ENCODE measurements at regions not wholly inside any gene's neighbourhood (a gene's known extent, or its start where the extent isn't known, plus 50 kb on each side); places are given as distances from the start of the nearest gene placed in this dataset.

DNA sequence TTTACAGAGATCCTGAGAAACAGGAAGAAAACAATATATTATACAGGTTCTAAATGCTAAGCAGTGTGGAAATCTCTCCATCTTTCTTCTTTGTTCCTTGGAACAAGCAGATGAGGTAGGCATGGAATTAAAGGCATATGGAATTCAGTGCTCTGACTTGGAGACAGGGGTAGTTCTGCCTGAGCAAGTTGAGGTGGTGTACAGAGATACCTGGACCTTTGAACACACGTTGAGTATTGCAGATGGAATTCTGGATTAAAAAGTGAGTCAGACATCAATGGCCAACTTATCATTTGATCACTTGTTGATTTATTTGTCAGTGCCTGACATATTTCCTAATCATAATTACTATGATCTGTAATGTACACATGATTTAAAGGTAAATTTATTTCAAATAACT lies 293.9 kb upstream of the IRX4 start:
- DNase-seq (ENCODE audit: low read depth) = no peak
- in situ Hi-C loops (cut with HindIII; ENCODE audit: low pct_unique_long_range_greater_than_20kb, low sequenced_read_pairs) = no loop called here

DNA sequence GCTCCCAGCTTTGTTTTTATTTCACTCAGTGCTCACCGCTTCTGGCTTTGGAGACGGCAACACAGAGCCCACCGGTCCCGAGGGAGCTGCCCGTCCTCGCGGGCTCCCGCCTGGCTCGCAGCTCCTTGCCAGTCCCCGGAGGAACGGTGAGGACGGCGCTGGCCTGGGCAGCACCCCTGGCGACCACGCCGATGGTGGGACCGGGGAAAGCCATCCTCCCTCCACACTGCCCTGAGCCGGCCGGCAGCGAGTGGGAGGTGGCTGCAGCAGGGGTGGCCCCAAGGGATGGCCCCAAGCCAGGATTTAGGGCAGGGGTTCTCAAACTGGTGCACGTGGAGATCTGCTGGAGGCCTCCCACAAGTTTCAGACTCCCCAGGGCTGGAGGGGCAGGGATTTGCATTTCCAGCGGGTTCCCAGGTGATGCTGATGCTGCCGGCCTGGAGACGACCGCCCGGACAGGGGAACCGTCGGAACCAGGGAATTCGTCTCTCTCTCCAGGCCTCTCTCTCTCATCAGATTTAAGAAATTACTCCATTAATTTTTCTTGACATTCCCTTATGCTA lies 293.2 kb upstream of the IRX4 start:
- in situ Hi-C loops (cut with HindIII; ENCODE audit: low pct_unique_long_range_greater_than_20kb, low sequenced_read_pairs) = no loop called here
- no peak for DNase-seq (ENCODE audit: low read depth)

DNA sequence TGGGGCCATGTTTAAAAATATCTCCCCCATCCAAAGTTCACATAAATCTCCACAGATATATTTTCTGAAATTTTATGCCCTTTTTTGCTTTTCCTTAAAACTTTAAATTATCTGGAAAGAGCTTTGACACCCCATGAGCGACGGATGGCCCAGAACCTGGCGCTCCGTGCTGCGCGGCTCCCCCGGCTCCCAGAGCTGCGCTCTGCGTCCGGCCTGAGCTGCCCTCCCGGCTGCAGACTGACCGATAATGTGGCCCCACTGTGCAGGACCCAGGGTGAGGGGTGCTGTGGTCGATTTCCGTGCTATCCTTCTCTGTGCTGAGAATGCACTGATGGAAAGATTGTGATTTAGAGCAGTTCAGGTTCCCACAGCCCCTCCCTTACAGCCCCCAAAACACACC lies 292.3 kb upstream of the IRX4 start:
- in situ Hi-C loops (cut with HindIII; ENCODE audit: low pct_unique_long_range_greater_than_20kb, low sequenced_read_pairs) = no loop called here
- no peak for DNase-seq (ENCODE audit: low read depth)

DNA sequence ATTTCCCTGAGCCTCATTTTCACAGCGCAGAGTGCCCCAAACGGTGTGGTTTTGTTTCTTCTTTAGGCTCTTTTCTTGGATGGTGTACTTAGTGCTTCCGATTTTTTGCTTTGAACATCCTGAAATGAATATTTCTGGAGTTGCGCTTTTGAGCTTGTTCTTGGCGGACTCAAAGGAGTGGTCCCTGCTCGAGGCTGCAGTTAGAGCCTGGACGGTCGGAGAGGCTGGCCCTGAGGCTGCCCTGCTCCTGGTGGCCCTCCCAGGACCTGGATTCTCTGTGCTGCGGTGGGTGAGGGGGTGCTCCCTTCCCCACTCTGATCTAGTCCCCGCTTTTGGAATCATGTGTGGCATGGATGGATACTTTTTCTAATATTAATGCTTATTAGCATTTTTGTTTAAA lies 291.8 kb upstream of the IRX4 start:
- no peak for DNase-seq (ENCODE audit: low read depth)
- in situ Hi-C loops (cut with HindIII; ENCODE audit: low pct_unique_long_range_greater_than_20kb, low sequenced_read_pairs) = no loop called here

DNA sequence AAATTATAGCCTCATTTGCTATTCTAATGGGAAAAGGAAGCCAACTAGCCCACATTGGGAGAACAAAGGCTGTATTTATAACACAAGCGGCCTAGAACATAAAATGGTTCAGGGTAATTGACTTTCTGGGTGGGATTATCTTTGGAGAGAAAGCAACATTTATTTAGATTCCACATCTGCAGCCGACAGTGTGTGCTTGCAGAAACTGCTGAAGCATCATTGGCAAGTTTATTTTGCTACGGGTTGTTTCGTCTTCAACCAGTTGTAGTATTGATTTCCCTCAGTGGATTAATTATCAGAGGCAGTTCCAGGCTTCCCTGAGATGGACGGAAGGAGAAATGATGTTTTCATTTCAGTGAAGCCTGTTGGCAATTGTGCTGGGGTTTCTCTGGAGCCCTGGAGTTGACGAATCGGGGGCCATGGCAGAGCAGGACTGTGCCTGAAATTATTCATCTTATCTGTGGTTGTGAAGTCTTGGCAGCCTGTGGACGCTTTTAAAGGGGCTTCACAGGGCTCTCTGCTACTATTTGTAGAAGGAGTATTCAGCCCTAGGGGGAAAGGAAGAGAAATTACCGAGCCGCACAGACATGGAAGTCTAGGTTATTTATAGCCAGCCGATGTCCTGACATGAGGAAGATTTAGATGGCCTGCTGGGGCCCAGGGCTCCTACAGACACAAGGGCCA lies 290.6 kb upstream of the IRX4 start:
- in situ Hi-C loops (cut with HindIII; ENCODE audit: low pct_unique_long_range_greater_than_20kb, low sequenced_read_pairs) = no loop called here
- DNase-seq (ENCODE audit: low read depth) = no peak

DNA sequence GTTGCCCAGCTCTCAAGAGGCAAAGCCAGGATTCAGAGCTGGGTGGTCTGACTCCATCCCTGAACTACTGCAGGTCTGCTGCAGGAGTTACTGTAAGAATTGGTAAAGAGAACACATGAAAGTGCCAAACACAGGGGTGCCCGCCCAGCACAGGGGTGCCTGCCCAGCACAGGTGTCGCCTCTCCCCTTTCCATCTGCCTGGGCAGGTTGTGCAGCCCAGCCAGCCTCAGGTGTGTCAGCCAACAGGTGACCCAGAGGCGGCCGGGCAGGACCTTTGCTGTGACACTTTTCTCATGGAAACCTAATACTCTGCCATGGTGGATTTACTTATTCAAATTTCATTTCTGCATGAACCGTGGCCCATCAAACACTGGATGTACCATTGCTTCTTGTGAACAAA lies 289.7 kb upstream of the IRX4 start:
- DNase-seq (ENCODE audit: low read depth) = no peak
- in situ Hi-C loops (cut with HindIII; ENCODE audit: low pct_unique_long_range_greater_than_20kb, low sequenced_read_pairs) = no loop called here

DNA sequence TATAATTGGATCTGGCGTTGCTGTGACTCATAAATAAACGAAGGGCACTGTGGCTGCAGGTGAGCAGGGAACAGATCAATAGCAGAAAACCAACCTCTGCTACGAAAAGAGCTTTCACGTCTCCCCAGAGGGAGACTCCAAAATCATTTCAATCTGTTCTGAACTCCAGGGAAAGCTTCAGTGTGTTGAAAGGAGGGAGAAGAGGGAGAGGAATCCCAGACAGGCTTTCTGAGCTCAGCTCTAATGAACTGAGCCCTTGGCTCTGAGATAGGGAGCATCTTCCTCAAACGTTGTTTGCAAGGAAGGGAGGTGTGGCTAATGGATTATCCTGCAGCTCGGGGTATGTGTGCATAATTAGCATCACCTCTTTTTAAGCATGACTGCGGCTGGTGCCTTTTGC lies 288.0 kb upstream of the IRX4 start:
- in situ Hi-C loops (cut with HindIII; ENCODE audit: low pct_unique_long_range_greater_than_20kb, low sequenced_read_pairs) = no loop called here
- DNase-seq (ENCODE audit: low read depth) = no peak

DNA sequence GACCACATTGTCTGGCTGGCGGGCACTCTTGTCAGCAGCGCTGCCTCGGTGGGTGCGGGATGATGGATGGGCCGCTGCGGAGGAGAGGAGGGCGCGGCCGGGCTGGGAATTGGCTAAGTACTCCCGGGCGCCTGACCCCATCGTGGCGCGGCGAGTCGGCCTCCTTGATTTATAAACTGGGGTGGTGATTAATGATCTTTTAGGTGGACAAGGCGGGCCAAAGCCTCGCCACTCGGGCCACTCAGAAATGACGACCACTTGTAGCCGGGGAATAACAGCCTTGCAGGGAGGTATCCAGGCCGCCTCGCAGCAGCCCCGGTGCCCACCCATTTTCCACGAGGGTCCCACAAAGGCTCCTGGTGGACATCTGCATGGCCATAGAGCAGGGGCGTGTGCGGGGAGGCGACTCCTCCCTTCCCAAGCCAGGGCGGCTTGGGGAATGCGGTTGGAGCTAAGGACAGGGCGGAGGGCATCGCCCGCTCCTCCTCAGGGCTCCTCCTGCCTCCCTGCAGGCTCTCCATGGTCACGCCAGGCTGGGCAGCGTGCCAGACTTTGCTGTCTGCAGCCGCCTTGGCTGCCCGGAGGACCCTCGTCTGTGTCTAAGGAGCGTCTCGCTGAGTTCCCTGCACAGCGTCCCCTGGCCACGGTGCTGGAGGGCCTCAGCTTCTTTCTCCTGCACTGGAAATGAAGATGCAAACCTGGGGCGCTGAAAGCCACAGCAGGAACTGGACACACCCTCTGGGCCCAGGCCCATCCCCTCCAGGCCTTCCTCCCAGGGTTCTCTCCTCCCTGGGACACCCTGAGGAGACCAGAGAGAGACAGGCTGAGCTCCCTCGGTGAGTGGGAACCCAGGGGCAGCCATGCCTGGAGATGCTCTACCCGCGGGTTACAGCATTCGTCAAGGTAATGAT lies 287.4 kb upstream of the IRX4 start:
- DNase-seq (ENCODE audit: low read depth) = no peak
- in situ Hi-C loops (cut with HindIII; ENCODE audit: low pct_unique_long_range_greater_than_20kb, low sequenced_read_pairs) = no loop called here

DNA sequence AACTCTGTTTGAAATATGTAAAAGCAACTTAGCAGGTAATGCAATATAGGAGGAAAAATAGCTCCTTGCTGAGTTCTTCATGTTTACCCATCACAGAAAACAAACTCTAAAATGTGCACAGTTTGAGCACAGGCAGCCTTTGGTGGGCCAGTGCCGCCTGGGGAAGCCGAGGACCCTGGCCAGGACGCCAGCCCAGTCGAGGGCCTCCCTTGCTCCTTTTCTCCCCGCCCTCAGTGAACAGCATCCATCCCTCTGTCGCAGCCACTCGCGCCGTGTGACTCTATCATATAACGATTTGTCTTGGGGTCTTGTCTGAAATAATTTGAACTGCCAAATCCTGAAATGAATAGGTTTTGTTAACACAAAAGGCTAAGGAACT lies 286.7 kb upstream of the IRX4 start:
- in situ Hi-C loops (cut with HindIII; ENCODE audit: low pct_unique_long_range_greater_than_20kb, low sequenced_read_pairs) = no loop called here

DNA sequence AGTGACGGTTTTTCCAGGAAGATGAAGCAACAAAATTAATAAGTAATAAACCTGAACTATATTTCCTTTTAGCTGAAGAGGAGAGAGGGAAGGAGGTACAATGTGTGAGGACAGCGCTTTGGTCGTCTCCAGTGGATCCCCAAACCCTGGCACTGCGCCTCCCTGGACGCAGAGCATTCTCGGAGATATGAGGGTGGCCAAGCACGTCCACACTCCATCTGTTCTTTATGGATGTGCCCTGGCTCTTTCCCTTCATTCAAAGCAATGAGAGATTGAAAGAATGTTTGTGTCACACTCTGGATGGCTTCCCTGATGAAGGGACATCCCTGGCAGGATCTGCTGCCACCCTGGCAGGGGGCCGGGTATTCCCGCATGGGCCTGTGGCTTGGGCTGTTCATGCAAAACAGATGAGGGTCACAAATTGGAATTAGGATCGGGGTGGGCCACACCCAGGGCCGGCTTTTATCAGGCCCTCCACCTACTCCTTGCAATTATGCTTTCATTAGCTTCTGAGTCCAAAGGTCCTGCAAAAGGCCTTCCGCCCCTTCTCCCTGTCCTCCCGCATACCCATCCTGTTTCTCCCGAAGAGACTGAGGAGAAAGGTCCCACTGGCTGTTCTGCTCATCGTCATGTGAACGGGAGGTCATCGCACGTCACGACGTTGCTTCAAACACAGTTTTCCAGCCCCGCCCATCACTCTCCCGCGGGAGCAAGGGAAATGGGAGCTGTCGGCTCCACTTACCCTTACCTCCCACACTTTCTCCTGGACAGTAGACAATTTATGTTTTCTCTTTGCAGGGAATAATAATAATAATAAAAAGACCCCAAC lies 286.1 kb upstream of the IRX4 start:
- in situ Hi-C loops (cut with HindIII; ENCODE audit: low pct_unique_long_range_greater_than_20kb, low sequenced_read_pairs) = no loop called here
- no peak for DNase-seq (ENCODE audit: low read depth)

More for the DNA sequence above, 286.7 kb upstream of the IRX4 start:
- no peak for DNase-seq (ENCODE audit: low read depth)

DNA sequence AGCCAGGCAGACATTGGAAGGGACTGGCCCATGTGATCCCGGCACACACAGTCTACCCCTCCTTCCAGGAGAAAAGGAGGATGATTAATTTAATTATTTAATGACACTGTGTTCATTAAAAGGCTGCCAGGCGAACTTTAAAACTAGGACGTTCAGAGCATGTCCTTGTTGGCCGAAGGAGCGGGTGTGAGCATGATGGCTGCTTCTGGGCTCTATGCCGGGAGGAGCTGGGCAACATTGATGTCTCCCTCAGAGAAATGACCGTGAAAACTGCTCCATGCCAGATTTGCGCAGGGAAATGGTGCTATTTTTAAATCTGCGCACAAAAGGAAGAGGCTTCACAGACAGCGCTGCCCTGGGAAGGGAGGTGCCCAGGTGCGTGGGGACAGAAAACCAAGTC lies 284.9 kb upstream of the IRX4 start:
- in situ Hi-C loops (cut with HindIII; ENCODE audit: low pct_unique_long_range_greater_than_20kb, low sequenced_read_pairs) = no loop called here
- no peak for DNase-seq (ENCODE audit: low read depth)

DNA sequence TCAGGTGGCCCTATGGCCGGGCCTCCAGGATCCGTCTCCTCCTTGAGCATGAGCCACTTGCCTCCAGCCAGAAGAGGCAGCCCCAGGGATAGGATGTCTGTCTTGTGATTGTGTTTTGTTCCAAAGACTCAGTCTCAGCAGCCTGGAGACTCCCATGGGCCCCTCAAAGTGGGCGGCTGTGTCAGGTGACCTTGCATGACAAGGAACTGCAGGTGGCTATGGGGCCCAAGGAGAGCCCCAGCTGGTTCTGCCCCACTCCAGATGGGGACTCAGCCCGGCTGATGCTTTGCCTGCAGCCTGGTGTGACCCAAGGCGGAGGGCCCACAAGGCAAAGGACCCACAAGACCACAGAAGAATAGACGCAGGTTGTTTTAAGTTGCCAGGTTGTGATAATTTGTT lies 284.3 kb upstream of the IRX4 start:
- DNase-seq (ENCODE audit: low read depth) = no peak
- in situ Hi-C loops (cut with HindIII; ENCODE audit: low pct_unique_long_range_greater_than_20kb, low sequenced_read_pairs) = no loop called here

DNA sequence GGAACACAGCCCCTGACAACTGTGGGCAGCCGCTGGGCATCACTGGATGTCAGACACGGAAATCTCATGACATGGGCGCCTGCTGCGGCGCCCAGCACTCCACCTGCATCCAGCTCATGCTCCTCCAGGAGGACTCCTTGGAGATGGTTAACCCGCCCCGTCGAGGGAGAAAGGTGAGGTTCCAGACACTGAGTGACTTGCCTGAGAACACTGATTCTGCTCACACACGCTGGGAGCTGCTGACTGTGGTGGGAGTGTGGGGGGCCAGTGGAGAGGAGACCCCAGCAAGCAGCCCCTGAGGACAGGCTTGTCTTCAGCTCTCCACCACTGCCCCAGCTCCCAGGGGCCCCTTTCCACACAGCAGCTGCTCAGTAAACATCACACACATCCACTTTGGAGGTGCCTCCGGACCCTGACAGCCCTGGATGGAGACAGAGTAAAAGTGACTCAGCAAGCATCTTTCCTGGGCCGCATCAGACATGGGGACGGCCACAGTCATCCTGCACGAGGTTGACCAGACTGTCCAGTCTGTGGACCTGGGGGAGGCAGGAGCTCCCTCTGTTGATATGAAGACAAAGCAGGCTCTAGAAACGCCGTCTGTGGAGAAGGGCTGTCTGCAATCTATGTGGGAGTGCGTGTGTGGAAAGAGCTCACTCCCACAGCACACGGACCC lies 283.7 kb upstream of the IRX4 start:
- in situ Hi-C loops (cut with HindIII; ENCODE audit: low pct_unique_long_range_greater_than_20kb, low sequenced_read_pairs) = no loop called here
- DNase-seq (ENCODE audit: low read depth) = no peak

DNA sequence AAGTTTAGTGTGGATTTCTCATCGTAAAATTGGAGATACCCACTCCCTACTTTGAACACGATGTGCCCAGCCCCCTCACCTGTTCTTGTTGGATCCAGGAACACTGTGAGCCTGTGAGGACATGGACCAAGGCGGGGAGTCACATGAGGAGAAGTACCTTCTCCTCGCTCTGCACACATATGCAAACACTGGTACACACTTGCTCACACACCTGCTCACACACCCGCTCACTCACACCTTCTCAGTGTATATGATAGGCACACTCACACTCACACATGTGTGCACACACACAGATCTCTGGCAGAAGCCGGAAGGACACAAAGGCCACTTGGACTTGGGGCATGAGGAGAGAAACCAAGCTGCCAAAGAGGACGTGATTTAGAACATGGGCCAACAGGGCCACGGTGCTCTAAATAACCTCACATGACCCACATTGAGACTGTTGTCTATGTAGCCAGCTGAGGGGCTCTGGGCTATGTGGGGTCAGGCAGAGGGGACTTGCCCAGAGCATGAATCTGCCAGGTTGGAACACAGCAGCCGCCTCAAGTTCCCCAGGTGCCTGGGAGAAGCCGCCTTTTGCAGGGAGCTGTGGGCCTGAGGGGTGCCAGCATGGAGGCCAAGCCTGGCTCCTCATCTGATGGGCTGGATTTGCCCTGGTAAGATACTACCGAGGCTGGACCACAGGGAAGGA lies 283.0 kb upstream of the IRX4 start:
- no peak for DNase-seq (ENCODE audit: low read depth)
- in situ Hi-C loops (cut with HindIII; ENCODE audit: low pct_unique_long_range_greater_than_20kb, low sequenced_read_pairs) = no loop called here

DNA sequence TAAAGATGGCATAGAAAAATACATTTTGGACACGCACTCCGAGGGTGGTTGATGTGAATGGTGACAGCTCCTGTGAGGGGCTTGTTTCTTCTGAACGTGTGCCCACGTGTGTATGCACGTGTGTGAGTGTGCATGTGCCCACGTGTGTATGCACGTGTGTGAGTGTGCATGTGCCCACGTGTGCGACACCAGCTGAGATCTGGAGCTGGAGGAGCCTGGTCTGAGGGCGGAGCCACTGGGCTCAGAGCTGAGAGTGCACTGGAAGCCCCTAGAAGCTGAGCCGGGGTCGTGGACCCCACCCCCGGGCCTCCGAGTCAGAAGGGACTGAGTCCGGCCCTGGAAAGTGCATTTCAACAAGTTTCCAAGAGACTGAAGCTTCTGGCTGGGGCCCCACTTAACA lies 282.5 kb upstream of the IRX4 start:
- in situ Hi-C loops (cut with HindIII; ENCODE audit: low pct_unique_long_range_greater_than_20kb, low sequenced_read_pairs) = no loop called here
- DNase-seq (ENCODE audit: low read depth) = no peak

DNA sequence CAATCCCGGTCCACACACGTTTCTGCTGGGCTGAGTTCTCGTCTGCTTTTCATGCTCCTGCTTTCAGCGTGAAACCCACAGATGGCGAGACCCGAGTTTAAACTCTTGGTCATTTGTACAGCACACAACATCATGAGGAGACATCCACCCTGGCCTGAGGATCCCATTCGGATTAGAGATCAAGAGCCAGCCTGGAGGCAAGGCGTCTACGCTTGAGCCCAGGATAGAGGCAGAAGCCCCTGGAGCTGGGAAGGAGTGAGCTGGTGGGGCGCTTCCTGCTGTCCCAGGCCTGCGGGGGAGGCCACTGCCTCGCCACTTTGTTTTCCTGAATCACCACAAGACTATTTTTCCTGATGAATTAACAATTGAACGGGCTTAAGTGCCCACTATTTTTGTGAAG lies 281.9 kb upstream of the IRX4 start:
- in situ Hi-C loops (cut with HindIII; ENCODE audit: low pct_unique_long_range_greater_than_20kb, low sequenced_read_pairs) = no loop called here
- no peak for DNase-seq (ENCODE audit: low read depth)

DNA sequence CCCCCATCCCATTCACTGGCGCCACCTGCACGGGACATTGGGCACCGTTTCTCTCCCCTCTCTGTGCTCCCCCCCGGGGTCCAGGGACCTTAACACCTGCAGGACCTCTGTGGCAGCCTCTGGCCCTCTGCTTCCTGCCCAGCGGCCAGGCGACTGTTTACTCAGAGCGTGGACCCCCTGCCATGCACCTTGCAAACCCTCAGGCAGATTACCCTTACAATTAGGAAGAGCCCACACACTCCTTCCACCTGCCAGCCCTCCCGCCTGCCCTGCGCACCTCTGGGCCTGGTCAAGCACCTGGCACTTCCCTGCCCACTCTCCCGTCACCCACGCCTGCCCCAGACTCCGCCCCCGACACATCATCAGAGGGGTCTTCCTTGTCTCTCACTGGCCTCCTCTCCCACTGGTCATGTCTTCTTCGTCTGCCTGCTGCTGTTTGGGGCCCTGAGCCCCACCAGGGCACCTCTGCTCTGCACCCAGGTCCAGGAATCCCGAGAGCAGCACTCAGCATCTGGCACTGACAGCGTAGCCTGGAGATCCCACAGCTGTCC lies 281.3 kb upstream of the IRX4 start:
- in situ Hi-C loops (cut with HindIII; ENCODE audit: low pct_unique_long_range_greater_than_20kb, low sequenced_read_pairs) = no loop called here
- no peak for DNase-seq (ENCODE audit: low read depth)
